ENCODE measurements at regions not wholly inside any gene's neighbourhood (a gene's known extent, or its start where the extent isn't known, plus 50 kb on each side); places are given as distances from the start of the nearest gene placed in this dataset.
A peak's percentile ranks its signal among the peaks of the same experiment; 100 is the strongest.

DNA sequence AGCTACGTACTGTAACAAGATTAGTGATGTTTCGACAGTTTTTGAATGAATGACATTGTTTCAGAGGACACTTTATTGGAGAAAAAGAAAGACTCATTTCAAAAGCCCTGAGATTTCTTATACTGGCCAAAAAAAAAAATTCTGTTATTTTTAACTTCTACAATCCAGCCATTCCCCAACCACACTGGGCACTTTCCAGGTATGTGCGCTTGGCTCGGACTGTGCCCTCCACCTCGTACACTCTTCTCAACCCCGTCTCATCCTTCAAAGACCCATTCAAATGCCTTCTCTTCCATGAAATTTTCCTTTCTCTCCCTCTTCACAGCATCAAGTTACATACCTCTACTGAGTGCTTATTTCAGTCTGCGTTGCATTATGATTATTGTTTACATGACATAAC is 328.5 kb upstream of the SOX2 start:
- H3K27ac ChIP-seq (ENCODE audit: low read depth), result 0 out of 2 replicates have a peak overlapping the region, but pooled peaks have one; percentile 10
- H3K27ac Mint-ChIP-seq, result peak overlapping the region; percentile 65
- peaks cover 34% of the 10 kb centered on the region for H3K4me1 Mint-ChIP-seq

More for the DNA sequence above, 328.5 kb upstream of the SOX2 start:
- Histone ChIP-seq H3K4me3 (0 out of 2 replicates have a peak overlapping the region, but pooled peaks have one; percentile 0), H4K20me1 (replicated peaks; ENCODE audit: insufficient read depth) (no peaks in the 10 kb centered on the region), H3F3A (replicated peaks; ENCODE audit: low read depth) (no peaks in the 10 kb centered on the region), H3K36me3 (ENCODE audit: insufficient read depth) (no peaks in the 10 kb centered on the region), H3K27me3 (ENCODE audit: insufficient read depth) (no peaks in the 10 kb centered on the region), H2AFZ (peak overlapping the region; percentile 5), H3K9me2 (ENCODE audit: insufficient read depth) (no peaks in the 10 kb centered on the region), H3K79me2 (replicated peaks; ENCODE audit: insufficient read depth) (no peaks in the 10 kb centered on the region), H3K4me2 (peak overlapping the region; percentile 36), H3K4me1 (ENCODE audit: insufficient read depth) (peaks cover 21% of the 10 kb centered on the region)
- Mint-ChIP-seq H3K36me3 (ENCODE audit: low read depth) (no peaks in the 10 kb centered on the region), H3K9me3 (no peaks in the 10 kb centered on the region), H3K27me3 (ENCODE audit: insufficient read depth, low read depth, poor library complexity) (peaks cover 3% of the 10 kb centered on the region), H3K4me3 (no peak overlapping the region)
- DNase-seq (ENCODE audit: low spot score), result no peak
- TF ChIP-seq, protein P1, sequence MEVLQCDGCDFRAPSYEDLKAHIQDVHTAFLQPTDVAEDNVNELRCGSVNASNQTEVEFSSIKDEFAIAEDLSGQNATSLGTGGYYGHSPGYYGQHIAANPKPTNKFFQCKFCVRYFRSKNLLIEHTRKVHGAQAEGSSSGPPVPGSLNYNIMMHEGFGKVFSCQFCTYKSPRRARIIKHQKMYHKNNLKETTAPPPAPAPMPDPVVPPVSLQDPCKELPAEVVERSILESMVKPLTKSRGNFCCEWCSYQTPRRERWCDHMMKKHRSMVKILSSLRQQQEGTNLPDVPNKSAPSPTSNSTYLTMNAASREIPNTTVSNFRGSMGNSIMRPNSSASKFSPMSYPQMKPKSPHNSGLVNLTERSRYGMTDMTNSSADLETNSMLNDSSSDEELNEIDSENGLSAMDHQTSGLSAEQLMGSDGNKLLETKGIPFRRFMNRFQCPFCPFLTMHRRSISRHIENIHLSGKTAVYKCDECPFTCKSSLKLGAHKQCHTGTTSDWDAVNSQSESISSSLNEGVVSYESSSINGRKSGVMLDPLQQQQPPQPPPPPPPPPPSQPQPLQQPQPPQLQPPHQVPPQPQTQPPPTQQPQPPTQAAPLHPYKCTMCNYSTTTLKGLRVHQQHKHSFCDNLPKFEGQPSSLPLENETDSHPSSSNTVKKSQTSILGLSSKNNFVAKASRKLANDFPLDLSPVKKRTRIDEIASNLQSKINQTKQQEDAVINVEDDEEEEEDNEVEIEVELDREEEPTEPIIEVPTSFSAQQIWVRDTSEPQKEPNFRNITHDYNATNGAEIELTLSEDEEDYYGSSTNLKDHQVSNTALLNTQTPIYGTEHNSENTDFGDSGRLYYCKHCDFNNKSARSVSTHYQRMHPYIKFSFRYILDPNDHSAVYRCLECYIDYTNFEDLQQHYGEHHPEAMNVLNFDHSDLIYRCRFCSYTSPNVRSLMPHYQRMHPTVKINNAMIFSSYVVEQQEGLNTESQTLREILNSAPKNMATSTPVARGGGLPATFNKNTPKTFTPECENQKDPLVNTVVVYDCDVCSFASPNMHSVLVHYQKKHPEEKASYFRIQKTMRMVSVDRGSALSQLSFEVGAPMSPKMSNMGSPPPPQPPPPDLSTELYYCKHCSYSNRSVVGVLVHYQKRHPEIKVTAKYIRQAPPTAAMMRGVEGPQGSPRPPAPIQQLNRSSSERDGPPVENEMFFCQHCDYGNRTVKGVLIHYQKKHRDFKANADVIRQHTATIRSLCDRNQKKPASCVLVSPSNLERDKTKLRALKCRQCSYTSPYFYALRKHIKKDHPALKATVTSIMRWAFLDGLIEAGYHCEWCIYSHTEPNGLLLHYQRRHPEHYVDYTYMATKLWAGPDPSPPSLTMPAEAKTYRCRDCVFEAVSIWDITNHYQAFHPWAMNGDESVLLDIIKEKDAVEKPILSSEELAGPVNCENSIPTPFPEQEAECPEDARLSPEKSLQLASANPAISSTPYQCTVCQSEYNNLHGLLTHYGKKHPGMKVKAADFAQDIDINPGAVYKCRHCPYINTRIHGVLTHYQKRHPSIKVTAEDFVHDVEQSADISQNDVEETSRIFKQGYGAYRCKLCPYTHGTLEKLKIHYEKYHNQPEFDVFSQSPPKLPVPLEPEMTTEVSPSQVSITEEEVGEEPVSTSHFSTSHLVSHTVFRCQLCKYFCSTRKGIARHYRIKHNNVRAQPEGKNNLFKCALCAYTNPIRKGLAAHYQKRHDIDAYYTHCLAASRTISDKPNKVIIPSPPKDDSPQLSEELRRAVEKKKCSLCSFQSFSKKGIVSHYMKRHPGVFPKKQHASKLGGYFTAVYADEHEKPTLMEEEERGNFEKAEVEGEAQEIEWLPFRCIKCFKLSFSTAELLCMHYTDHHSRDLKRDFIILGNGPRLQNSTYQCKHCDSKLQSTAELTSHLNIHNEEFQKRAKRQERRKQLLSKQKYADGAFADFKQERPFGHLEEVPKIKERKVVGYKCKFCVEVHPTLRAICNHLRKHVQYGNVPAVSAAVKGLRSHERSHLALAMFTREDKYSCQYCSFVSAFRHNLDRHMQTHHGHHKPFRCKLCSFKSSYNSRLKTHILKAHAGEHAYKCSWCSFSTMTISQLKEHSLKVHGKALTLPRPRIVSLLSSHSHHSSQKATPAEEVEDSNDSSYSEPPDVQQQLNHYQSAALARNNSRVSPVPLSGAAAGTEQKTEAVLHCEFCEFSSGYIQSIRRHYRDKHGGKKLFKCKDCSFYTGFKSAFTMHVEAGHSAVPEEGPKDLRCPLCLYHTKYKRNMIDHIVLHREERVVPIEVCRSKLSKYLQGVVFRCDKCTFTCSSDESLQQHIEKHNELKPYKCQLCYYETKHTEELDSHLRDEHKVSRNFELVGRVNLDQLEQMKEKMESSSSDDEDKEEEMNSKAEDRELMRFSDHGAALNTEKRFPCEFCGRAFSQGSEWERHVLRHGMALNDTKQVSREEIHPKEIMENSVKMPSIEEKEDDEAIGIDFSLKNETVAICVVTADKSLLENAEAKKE (CRISPR knock-in tag; IDR thresholded peaks at IDR 0.05), result no peak
- TF ChIP-seq NANOG (IDR thresholded peaks at IDR 0.05; ENCODE audit: borderline replicate concordance) (no peak), EZH2 (IDR thresholded peaks at IDR 0.05; ENCODE audit: low read depth, unreplicated experiment) (no peak), ZNF331 (CRISPR knock-in tag; IDR thresholded peaks at IDR 0.05; ENCODE audit: low read depth) (no peak), EZH2phosphoT487 (IDR thresholded peaks at IDR 0.05; ENCODE audit: unreplicated experiment) (no peak), JUNB (IDR thresholded peaks at IDR 0.05; ENCODE audit: unreplicated experiment) (no peak), POLR2AphosphoS5 (IDR thresholded peaks at IDR 0.05; ENCODE audit: low read depth) (no peak), ZNF114 (CRISPR knock-in tag; IDR thresholded peaks at IDR 0.05) (no peak), CREB1 (CRISPR knock-in tag; IDR thresholded peaks at IDR 0.05; ENCODE audit: low read depth) (no peak), STAT1 (IDR thresholded peaks at IDR 0.05; ENCODE audit: unreplicated experiment) (no peak)
- TF ChIP-seq, protein P2, sequence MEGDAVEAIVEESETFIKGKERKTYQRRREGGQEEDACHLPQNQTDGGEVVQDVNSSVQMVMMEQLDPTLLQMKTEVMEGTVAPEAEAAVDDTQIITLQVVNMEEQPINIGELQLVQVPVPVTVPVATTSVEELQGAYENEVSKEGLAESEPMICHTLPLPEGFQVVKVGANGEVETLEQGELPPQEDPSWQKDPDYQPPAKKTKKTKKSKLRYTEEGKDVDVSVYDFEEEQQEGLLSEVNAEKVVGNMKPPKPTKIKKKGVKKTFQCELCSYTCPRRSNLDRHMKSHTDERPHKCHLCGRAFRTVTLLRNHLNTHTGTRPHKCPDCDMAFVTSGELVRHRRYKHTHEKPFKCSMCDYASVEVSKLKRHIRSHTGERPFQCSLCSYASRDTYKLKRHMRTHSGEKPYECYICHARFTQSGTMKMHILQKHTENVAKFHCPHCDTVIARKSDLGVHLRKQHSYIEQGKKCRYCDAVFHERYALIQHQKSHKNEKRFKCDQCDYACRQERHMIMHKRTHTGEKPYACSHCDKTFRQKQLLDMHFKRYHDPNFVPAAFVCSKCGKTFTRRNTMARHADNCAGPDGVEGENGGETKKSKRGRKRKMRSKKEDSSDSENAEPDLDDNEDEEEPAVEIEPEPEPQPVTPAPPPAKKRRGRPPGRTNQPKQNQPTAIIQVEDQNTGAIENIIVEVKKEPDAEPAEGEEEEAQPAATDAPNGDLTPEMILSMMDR (conservative IDR thresholded peaks at IDR 0.05; ENCODE audit: low read depth in 2 of 2), result no peak
- TF ChIP-seq, protein P3, sequence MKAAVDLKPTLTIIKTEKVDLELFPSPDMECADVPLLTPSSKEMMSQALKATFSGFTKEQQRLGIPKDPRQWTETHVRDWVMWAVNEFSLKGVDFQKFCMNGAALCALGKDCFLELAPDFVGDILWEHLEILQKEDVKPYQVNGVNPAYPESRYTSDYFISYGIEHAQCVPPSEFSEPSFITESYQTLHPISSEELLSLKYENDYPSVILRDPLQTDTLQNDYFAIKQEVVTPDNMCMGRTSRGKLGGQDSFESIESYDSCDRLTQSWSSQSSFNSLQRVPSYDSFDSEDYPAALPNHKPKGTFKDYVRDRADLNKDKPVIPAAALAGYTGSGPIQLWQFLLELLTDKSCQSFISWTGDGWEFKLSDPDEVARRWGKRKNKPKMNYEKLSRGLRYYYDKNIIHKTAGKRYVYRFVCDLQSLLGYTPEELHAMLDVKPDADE (IDR thresholded peaks at IDR 0.05), result no peak
- TF ChIP-seq, protein P4, sequence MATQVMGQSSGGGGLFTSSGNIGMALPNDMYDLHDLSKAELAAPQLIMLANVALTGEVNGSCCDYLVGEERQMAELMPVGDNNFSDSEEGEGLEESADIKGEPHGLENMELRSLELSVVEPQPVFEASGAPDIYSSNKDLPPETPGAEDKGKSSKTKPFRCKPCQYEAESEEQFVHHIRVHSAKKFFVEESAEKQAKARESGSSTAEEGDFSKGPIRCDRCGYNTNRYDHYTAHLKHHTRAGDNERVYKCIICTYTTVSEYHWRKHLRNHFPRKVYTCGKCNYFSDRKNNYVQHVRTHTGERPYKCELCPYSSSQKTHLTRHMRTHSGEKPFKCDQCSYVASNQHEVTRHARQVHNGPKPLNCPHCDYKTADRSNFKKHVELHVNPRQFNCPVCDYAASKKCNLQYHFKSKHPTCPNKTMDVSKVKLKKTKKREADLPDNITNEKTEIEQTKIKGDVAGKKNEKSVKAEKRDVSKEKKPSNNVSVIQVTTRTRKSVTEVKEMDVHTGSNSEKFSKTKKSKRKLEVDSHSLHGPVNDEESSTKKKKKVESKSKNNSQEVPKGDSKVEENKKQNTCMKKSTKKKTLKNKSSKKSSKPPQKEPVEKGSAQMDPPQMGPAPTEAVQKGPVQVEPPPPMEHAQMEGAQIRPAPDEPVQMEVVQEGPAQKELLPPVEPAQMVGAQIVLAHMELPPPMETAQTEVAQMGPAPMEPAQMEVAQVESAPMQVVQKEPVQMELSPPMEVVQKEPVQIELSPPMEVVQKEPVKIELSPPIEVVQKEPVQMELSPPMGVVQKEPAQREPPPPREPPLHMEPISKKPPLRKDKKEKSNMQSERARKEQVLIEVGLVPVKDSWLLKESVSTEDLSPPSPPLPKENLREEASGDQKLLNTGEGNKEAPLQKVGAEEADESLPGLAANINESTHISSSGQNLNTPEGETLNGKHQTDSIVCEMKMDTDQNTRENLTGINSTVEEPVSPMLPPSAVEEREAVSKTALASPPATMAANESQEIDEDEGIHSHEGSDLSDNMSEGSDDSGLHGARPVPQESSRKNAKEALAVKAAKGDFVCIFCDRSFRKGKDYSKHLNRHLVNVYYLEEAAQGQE (IDR thresholded peaks at IDR 0.05; ENCODE audit: unreplicated experiment), result no peak
- ATAC-seq, result no peak

Data from GM23338 (cell line).